Lower leg skin (tissue), 4 donors: ENCODE measurements at regions not wholly inside any gene's neighbourhood (a gene's known extent, or its start where the extent isn't known, plus 50 kb on each side); places are given as distances from the start of the nearest gene placed in this dataset.

Experiments used
- DNase-seq, 2 donors: peaks; one replicate each; pipeline ENCODE4 v3.0.0-alpha.2; 2019; ENCODE audit warnings: low spot score in 2 of 2
- H3K4me3 ChIP-seq: fragments of 200-600 bp; sonication (generic); 2 replicates; pipeline ENCODE4 v1.5.1; 2017; ENCODE audit warnings: mild to moderate bottlenecking, low read depth; ENCODE audit not compliant: poor library complexity, severe bottlenecking
- POLR2A ChIP-seq, 2 donors: fragments of 450-650 bp; IDR thresholded peaks; one replicate each; pipeline ENCODE4 v1.6.1; 2016 to 2017; ENCODE audit warnings: antibody characterized with exemption in 2 of 2, mild to moderate bottlenecking in 1 of 2, moderate library complexity in 1 of 2
- WGBS, 2 donors: methylation state at CpG; one replicate each; pipeline ENCODE4 v1.1.5; 2018; 5-methylcytosine and 5-hydroxymethylcytosine counted together
- intact Hi-C: fragments of 100-400 bp; cut with DNase I; formaldehyde crosslinking; loops from one replicate; pipeline ENCODE4 v1.15.0; 2023; ENCODE audit warnings: low total_unique reads
- TF ChIP-seq, protein P1 (sequence below), 3 donors: fragments of 450-650 bp; IDR thresholded peaks; one replicate each; pipeline ENCODE4 v1.5.1; 2016; ENCODE audit warnings: antibody characterized with exemption in 3 of 3, mild to moderate bottlenecking in 3 of 3, moderate library complexity in 2 of 3

DNA sequence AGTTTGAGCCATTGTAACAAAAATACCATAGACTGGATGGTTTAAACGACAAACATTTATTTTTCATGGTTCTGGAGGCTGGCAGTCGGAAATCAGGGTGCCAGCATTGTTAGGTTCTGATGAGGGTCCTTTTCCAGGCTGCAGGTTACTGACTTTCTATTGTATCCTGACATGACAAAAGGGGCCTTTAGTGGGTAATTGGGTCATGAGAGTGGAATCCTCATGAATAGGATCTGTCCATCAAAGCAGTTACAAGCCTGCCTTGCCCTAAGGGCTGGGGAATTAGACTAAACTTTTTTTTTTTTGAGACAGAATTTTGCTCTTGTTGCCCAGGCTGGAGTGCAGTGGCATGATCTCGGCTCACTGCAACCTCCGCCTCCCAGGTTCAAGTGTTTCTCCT lies 347.9 kb upstream of the TSHZ2 start:
- H3K4me3 ChIP-seq: no peak overlapping the region
- intact Hi-C loops: no loop called here
- TF ChIP-seq, protein P1, sequence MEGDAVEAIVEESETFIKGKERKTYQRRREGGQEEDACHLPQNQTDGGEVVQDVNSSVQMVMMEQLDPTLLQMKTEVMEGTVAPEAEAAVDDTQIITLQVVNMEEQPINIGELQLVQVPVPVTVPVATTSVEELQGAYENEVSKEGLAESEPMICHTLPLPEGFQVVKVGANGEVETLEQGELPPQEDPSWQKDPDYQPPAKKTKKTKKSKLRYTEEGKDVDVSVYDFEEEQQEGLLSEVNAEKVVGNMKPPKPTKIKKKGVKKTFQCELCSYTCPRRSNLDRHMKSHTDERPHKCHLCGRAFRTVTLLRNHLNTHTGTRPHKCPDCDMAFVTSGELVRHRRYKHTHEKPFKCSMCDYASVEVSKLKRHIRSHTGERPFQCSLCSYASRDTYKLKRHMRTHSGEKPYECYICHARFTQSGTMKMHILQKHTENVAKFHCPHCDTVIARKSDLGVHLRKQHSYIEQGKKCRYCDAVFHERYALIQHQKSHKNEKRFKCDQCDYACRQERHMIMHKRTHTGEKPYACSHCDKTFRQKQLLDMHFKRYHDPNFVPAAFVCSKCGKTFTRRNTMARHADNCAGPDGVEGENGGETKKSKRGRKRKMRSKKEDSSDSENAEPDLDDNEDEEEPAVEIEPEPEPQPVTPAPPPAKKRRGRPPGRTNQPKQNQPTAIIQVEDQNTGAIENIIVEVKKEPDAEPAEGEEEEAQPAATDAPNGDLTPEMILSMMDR (IDR thresholded peaks at IDR 0.05): no peak
- no peak for TF ChIP-seq POLR2A (IDR thresholded peaks at IDR 0.05)
- no peak for DNase-seq
- 73 to 86% methylated on average over 4 of the region's 4 CpGs for WGBS, 2 donors

DNA sequence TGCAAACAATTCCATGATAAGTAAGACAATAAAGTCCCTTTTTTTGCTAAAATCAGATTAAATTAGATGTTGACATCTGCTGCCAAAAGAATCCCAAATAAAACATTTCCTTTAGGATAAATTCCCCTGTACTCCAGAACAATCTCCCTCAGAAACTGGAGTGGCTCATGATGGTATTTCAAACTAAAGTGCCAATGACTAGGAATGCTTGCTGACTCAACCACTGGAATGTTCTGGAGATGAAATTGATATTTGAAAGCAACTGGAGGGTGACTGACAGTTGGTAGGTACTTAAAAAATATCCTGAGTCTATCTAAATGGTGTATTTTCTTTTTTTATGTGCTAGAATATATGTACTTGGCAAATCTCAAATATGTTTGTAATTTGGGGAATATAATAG lies 350.1 kb upstream of the TSHZ2 start:
- intact Hi-C loops: no loop called here
- DNase-seq: no peak
- H3K4me3 ChIP-seq: no peak overlapping the region
- TF ChIP-seq POLR2A (IDR thresholded peaks at IDR 0.05): no peak
- TF ChIP-seq, protein P1 (IDR thresholded peaks at IDR 0.05): no peak

DNA sequence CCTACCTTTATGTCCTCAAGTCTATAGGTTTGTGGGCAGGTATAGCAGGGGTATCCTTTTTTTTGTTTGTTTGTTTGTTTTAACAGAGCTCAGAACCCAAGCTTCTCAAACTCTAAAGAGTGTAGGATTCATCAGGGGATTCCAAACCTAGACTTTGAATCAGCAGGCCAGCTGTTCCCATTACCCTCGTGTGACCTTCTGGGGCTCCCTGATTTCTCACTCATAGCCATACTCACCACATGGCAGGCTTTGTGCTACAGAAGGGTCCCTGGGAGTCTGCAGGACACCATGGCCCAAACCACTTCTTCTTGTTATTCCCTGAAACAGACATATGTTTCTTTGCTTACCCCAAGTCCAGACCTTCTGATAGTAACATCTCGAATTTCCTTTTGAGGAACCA lies 350.8 kb upstream of the TSHZ2 start:
- no peak overlapping the region for H3K4me3 ChIP-seq
- WGBS, 2 donors: 72 to 83% methylated on average over 2 of the region's 2 CpGs
- TF ChIP-seq POLR2A (IDR thresholded peaks at IDR 0.05): no peak
- TF ChIP-seq, protein P1 (IDR thresholded peaks at IDR 0.05): no peak
- intact Hi-C loops: no loop called here
- DNase-seq: no peak

DNA sequence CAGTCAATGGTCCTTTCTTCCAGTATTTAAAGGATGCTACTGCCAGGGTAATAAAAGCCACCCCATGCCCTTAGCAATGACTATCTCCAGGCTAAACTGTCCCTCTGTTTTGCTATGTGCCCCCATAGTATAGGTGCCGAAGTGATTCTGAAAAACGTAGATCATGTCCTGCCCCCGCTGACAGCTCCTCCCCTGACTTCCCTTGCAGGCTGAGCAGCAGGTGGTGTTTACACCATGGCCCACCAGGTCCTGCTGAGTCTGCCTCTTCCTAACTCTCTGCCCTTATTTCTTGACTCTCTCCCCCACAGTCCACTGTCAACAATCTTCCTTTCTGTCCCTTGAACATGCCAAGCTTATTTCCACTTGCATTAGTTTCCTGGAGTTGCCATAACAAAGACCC lies 352.5 kb upstream of the TSHZ2 start:
- WGBS, 2 donors: 81 to 85% methylated on average over 3 of the region's 3 CpGs
- intact Hi-C loops: no loop called here
- no peak for DNase-seq
- H3K4me3 ChIP-seq: no peak overlapping the region
- TF ChIP-seq POLR2A (IDR thresholded peaks at IDR 0.05): no peak

DNA sequence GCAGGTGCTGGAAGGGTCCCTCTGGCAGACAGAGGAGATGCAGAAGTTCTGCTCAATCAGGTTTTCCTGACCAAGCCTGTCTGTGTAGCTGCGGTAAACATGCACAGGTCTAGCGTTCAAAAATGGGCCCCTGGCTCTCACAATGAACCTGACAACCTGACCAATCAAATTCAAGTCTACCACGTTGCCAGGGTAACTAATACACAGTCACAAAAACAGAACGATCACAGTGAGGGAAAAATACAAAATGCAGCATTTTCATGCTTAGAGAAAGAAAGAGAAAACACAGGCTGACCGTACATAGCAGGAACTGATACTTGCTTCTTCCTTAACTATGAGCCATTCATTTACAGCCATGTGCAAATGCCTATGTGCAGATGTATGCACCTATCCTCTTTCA lies 353.1 kb upstream of the TSHZ2 start:
- WGBS, 2 donors: 40 to 48% methylated on average over 5 of the region's 5 CpGs
- DNase-seq: no peak

DNA sequence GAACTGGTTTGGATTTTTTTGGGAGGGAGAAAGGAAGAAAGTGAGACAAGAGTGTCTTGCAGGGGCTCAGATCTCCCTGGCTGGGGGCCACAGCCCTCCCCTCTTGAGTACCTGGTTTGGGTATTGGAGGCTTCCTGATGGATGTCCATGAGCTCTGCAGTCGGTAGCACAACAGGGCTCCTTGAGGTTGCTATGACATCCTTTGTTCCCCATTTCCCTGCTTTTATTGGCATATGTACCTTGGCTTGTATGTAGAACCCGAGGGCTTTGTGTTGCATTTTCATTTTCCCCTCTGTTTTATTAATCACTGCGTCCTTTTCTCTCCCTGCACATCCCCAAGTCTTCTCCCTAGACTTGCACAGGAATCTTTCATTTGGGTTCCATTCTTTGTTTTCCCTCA lies 355.5 kb upstream of the TSHZ2 start:
- no peak for DNase-seq
- H3K4me3 ChIP-seq: no peak overlapping the region
- intact Hi-C loops: no loop called here
- TF ChIP-seq POLR2A (IDR thresholded peaks at IDR 0.05): no peak
- TF ChIP-seq, protein P1 (IDR thresholded peaks at IDR 0.05): no peak
- WGBS, 2 donors: 32 to 55% methylated on average over 3 of the region's 3 CpGs

More for the DNA sequence above, 353.1 kb upstream of the TSHZ2 start:
- no peak for TF ChIP-seq POLR2A (IDR thresholded peaks at IDR 0.05)
- H3K4me3 ChIP-seq: no peak overlapping the region
- intact Hi-C loops: no loop called here

DNA sequence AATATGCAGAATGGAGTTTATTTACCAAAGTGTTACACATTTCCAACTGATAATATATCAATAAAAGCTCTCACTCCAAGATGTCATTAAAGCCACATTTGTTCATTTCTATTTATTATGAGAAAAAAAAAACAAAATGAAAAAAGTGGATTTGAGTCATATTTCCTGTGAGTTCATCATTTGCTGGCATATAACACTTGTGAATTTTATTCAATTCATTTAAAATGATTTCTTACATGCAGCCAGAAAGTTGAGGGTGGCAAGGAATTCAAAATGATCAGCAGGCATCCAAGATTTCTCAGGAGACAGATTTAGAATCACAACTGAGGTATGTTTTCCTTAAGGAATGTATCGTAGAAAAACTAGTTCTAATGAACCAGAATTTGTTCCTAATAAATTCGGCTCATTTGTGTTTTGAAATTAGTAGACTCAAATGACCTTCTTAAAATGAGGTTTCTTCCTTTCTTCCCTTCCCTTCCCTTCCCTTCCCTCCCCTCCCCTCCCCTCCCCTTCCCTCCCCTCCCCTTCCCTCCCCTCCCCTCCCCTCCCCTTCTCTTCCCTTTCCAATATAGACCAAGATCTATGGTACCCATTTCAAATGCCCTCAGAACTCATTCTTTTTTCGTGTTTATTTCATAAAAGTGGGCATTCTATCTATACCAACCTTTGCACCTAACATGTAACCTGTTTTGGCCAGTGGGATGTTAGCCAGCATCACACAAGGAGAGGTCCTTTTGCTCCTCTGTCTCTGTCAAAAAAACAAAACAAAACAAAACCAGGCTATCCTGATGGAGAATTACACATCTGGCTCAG lies 357.9 kb upstream of the TSHZ2 start:
- WGBS, 2 donors: 63 to 71% methylated on average over 3 of the region's 3 CpGs
- no peak for DNase-seq
- TF ChIP-seq, protein P1 (IDR thresholded peaks at IDR 0.05): no peak
- intact Hi-C loops: no loop called here
- no peak overlapping the region for H3K4me3 ChIP-seq
